H9 (cell line): ENCODE measurements at regions not wholly inside any gene's neighbourhood (a gene's known extent, or its start where the extent isn't known, plus 50 kb on each side); places are given as distances from the start of the nearest gene placed in this dataset.

Experiments
- DNase-seq: peaks from one replicate; pipeline ENCODE4 v3.0.0-alpha.2; 2017
- H2AFZ ChIP-seq: one replicate; pipeline ENCODE4 v1.6.1; 2013; ENCODE audit warnings: mild to moderate bottlenecking, low read length, control low read depth, moderate library complexity
- H2AK5ac ChIP-seq: 2 replicates; pipeline ENCODE4 v1.6.1; 2013; ENCODE audit warnings: low read length, control low read depth, mixed read lengths; ENCODE audit not compliant: insufficient read length
- H2BK120ac ChIP-seq: one replicate; pipeline ENCODE4 v1.6.1; 2013; ENCODE audit warnings: low read depth, mild to moderate bottlenecking, low read length, control low read depth, inconsistent platforms; ENCODE audit not compliant: poor library complexity, severe bottlenecking
- H2BK12ac ChIP-seq: 2 replicates; pipeline ENCODE4 v1.6.1; 2013; ENCODE audit warnings: low read length, control low read depth, mixed read lengths, low read depth; ENCODE audit not compliant: insufficient read length
- H2BK15ac ChIP-seq: 2 replicates; pipeline ENCODE4 v1.6.1; 2013; ENCODE audit warnings: low read depth, low read length, control low read depth
- H2BK20ac ChIP-seq: one replicate; pipeline ENCODE4 v1.6.1; 2013; ENCODE audit warnings: low read depth, mild to moderate bottlenecking, low read length, control low read depth, inconsistent platforms; ENCODE audit not compliant: poor library complexity, severe bottlenecking
- H2BK5ac ChIP-seq: 2 replicates; pipeline ENCODE4 v1.6.1; 2013; ENCODE audit warnings: low read length, control low read depth, mixed read lengths; ENCODE audit not compliant: insufficient read length
- H3K14ac ChIP-seq: 2 replicates; pipeline ENCODE4 v1.6.1; 2013; ENCODE audit warnings: low read length, control low read depth; ENCODE audit not compliant: insufficient read depth
- H3K18ac ChIP-seq: 2 replicates; pipeline ENCODE4 v1.6.1; 2013; ENCODE audit warnings: low read depth, mild to moderate bottlenecking, mixed read lengths, low read length, control low read depth; ENCODE audit not compliant: insufficient read length
- H3K23ac ChIP-seq: 2 replicates; pipeline ENCODE4 v1.6.1; 2013; ENCODE audit warnings: low read length, control low read depth, mixed read lengths, low read depth; ENCODE audit not compliant: insufficient read length
- H3K23me2 ChIP-seq: 2 replicates; pipeline ENCODE4 v1.6.1; 2013; ENCODE audit warnings: low read depth, mild to moderate bottlenecking, mixed read lengths, low read length, control low read depth; ENCODE audit not compliant: insufficient read length, poor library complexity, severe bottlenecking
- H3K27ac ChIP-seq: 2 replicates; pipeline ENCODE4 v1.5.1; 2013; ENCODE audit warnings: low read length, control low read depth, mixed read lengths, low read depth; ENCODE audit not compliant: insufficient read length
- H3K27me3 ChIP-seq: 2 replicates; pipeline ENCODE4 v1.6.1; 2013; ENCODE audit warnings: low read length, control low read depth, inconsistent platforms; ENCODE audit not compliant: insufficient read depth
- H3K4ac ChIP-seq: 2 replicates; pipeline ENCODE4 v1.6.1; 2013; ENCODE audit warnings: low read depth, mild to moderate bottlenecking, control low read depth, inconsistent platforms, low read length, moderate library complexity
- H3K4me1 ChIP-seq: 2 replicates; pipeline ENCODE4 v1.6.1; 2013; ENCODE audit warnings: low read length, control low read depth, inconsistent platforms; ENCODE audit not compliant: insufficient read depth
- H3K4me2 ChIP-seq: 2 replicates; pipeline ENCODE4 v1.6.1; 2013; ENCODE audit warnings: low read length, control low read depth, mixed read lengths; ENCODE audit not compliant: insufficient read length, insufficient read depth
- H3K56ac ChIP-seq: 2 replicates; pipeline ENCODE4 v1.6.1; 2013; ENCODE audit warnings: low read depth, mild to moderate bottlenecking, mixed read lengths, low read length, control low read depth; ENCODE audit not compliant: insufficient read length
- H3K79me1 ChIP-seq: 2 replicates; pipeline ENCODE4 v1.6.1; 2013; ENCODE audit warnings: low read depth, mild to moderate bottlenecking, moderate library complexity, low read length, control low read depth, inconsistent platforms; ENCODE audit not compliant: insufficient read depth, poor library complexity, severe bottlenecking
- H3K79me2 ChIP-seq: 2 replicates; pipeline ENCODE4 v1.6.1; 2013; ENCODE audit warnings: low read length, control low read depth, inconsistent platforms; ENCODE audit not compliant: insufficient read depth
- H3K9ac ChIP-seq: 2 replicates; pipeline ENCODE4 v1.6.1; 2013; ENCODE audit warnings: low read length, control low read depth, mixed read lengths; ENCODE audit not compliant: insufficient read length; ENCODE audit errors: extremely low read depth
- H3K9me3 ChIP-seq: one replicate; pipeline ENCODE4 v1.6.1; 2013; ENCODE audit warnings: low read depth, low read length, inconsistent platforms; ENCODE audit not compliant: control insufficient read depth
- H3T11ph ChIP-seq: one replicate; pipeline ENCODE4 v1.6.1; 2013; ENCODE audit warnings: mild to moderate bottlenecking, low read length, control low read depth, inconsistent platforms
- H4K20me1 ChIP-seq: one replicate; pipeline ENCODE4 v1.6.1; 2013; ENCODE audit not compliant: control insufficient read depth, insufficient read length, insufficient read depth
- H4K5ac ChIP-seq: 2 replicates; pipeline ENCODE4 v1.6.1; 2013; ENCODE audit warnings: low read depth, mild to moderate bottlenecking, mixed read lengths, low read length, control low read depth; ENCODE audit not compliant: insufficient read length
- H4K8ac ChIP-seq: replicated peaks from 2 replicates; pipeline ENCODE4 v1.6.1; 2013; ENCODE audit warnings: low read length, control low read depth, mixed read lengths, low read depth; ENCODE audit not compliant: insufficient read length
- H4K91ac ChIP-seq: 2 replicates; pipeline ENCODE4 v1.6.1; 2013; ENCODE audit warnings: low read depth, mild to moderate bottlenecking, moderate library complexity, mixed read lengths, low read length, control low read depth; ENCODE audit not compliant: insufficient read length
- H3K27ac Mint-ChIP-seq, 3 experiments: 2 replicates in 2 of 3; 3 replicates in 1 of 3; pipeline ENCODE4 v1.8.0; 2020 to 2021; ENCODE audit warnings: mixed read lengths in 3 of 3, mild to moderate bottlenecking in 1 of 3, moderate library complexity in 1 of 3
- H3K27me3 Mint-ChIP-seq: 2 replicates; pipeline ENCODE4 v1.8.0; 2021; ENCODE audit warnings: low read depth, mild to moderate bottlenecking, moderate library complexity, mixed read lengths
- H3K36me3 Mint-ChIP-seq, 3 experiments: 2 replicates in 2 of 3; 3 replicates in 1 of 3; pipeline ENCODE4 v1.8.0; 2020 to 2021; ENCODE audit warnings: low read depth in 3 of 3, mixed read lengths in 3 of 3; ENCODE audit not compliant: insufficient read depth in 1 of 3
- H3K4me1 Mint-ChIP-seq, 2 experiments: 2 replicates each; pipeline ENCODE4 v1.8.0; 2020; ENCODE audit warnings: mixed read lengths in 2 of 2
- H3K4me3 Mint-ChIP-seq, 2 experiments: 2 replicates in 1 of 2; 3 replicates in 1 of 2; pipeline ENCODE4 v1.8.0; 2020 to 2021; ENCODE audit warnings: mild to moderate bottlenecking in 2 of 2, mixed read lengths in 2 of 2, moderate library complexity in 1 of 2
- H3K9me3 Mint-ChIP-seq, 2 experiments: 2 replicates in 1 of 2; 3 replicates in 1 of 2; pipeline ENCODE4 v1.8.0; 2020; ENCODE audit warnings: mild to moderate bottlenecking in 2 of 2, mixed read lengths in 2 of 2, moderate library complexity in 1 of 2
- WGBS: extraction: QIAGEN DNeasy Blood & Tissue Kit; methylation state at CpG from one replicate; pipeline ENCODE4 v1.1.7; 2013; ENCODE audit warnings: missing lambda C conversion rate, low lambda C conversion rate, mixed read lengths; ENCODE audit not compliant: insufficient read length; ENCODE audit errors: extremely low coverage; 5-methylcytosine and 5-hydroxymethylcytosine counted together
- TF ChIP-seq, protein P1 (sequence below): fragments of 200-600 bp; sonication (generic); conservative IDR thresholded peaks from 3 replicates; pipeline ENCODE4 v1.8.0; 2021; ENCODE audit warnings: antibody characterized with exemption, mild to moderate bottlenecking

DNA sequence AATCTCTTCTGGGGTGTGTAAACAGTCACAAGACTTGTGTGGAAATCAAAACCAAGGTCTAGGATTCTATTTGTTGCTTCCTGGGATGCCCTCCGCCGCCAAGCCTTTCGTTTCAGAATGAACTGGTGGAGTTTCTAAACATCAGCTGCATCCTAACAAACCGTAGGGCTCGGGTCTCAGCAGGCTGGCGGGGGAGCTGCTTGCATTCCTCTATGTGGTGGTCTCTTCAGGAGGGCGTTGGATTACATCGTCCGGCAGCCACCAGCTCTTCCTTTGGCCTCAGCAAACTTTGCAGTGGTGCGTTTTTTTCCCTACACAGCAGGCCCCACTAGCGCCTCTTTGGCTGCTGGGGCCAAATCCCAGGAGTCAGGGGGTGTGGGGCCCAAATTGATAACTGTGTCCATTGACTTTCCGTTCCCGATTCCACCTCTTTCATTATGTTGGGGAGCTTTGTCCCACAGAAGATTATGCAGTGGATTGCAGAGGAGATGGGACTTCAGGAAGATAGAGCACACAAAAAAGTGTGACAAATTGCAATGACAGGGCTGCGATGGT lies 390.0 kb upstream of the NR2F2 start:
- Histone ChIP-seq H3K79me2 (no peaks in the 10 kb centered on the region), H2BK15ac (no peak overlapping the region), H3K23me2 (no peaks in the 10 kb centered on the region), H3K14ac (no peak overlapping the region), H2BK5ac (no peak overlapping the region), H3K27ac (no peak overlapping the region), H3K18ac (no peak overlapping the region), H3K4me1 (no peaks in the 10 kb centered on the region), H3K23ac (no peak overlapping the region), H2BK12ac (no peak overlapping the region), H4K20me1 (no peaks in the 10 kb centered on the region), H3K9me3 (no peaks in the 10 kb centered on the region), H2AK5ac (no peak overlapping the region), H3K27me3 (no peaks in the 10 kb centered on the region), H2AFZ (no peak overlapping the region), H3K56ac (no peak overlapping the region), H4K91ac (no peak overlapping the region), H3K4ac (no peak overlapping the region), H4K8ac (no peak overlapping the region), H3T11ph (no peak overlapping the region), H2BK20ac (no peak overlapping the region), H2BK120ac (no peak overlapping the region), H4K5ac (no peak overlapping the region), H3K4me2 (no peak overlapping the region), H3K9ac (no peak overlapping the region), H3K79me1 (no peaks in the 10 kb centered on the region)
- no peak for DNase-seq
- H3K36me3 Mint-ChIP-seq = peaks cover 0 to 4% (median 0%) of the 10 kb centered on the region in 3 experiments; a peak in 1 of 7 replicates
- H3K27ac Mint-ChIP-seq = no peak overlapping the region
- TF ChIP-seq, protein P1, sequence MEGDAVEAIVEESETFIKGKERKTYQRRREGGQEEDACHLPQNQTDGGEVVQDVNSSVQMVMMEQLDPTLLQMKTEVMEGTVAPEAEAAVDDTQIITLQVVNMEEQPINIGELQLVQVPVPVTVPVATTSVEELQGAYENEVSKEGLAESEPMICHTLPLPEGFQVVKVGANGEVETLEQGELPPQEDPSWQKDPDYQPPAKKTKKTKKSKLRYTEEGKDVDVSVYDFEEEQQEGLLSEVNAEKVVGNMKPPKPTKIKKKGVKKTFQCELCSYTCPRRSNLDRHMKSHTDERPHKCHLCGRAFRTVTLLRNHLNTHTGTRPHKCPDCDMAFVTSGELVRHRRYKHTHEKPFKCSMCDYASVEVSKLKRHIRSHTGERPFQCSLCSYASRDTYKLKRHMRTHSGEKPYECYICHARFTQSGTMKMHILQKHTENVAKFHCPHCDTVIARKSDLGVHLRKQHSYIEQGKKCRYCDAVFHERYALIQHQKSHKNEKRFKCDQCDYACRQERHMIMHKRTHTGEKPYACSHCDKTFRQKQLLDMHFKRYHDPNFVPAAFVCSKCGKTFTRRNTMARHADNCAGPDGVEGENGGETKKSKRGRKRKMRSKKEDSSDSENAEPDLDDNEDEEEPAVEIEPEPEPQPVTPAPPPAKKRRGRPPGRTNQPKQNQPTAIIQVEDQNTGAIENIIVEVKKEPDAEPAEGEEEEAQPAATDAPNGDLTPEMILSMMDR = no peak
- WGBS = no CpG with 5 or more reads among the region's 14 CpGs
- H3K9me3 Mint-ChIP-seq = no peaks in the 10 kb centered on the region; a peak in 2 of 5 replicates
- no peak overlapping the region for H3K4me3 Mint-ChIP-seq
- H3K27me3 Mint-ChIP-seq = peaks cover 6% of the 10 kb centered on the region; the same call in 1 of the 2 replicates
- peaks cover 13 to 18% of the 10 kb centered on the region in 2 experiments for H3K4me1 Mint-ChIP-seq
